Panc1 (cell line): ENCODE measurements at regions not wholly inside any gene's neighbourhood (a gene's known extent, or its start where the extent isn't known, plus 50 kb on each side); places are given as distances from the start of the nearest gene placed in this dataset.

Experiments
- ATAC-seq: fragments of 200-7000 bp; cut with Tn5 transposase; 2 replicates; pipeline ENCODE4 v1.9.1; 2020; ENCODE audit warnings: mild to moderate bottlenecking, moderate library complexity
- BruUV-seq: library from RNA; stranded (reverse); fragments of 400-500 nt; replicated peaks from 2 replicates; lab custom pipeline; 2021; lab: Mats Ljungman, UMichigan
- CTCF ChIA-PET: fragments of 300-600 bp; sonication (Branson Sonifier 250); formaldehyde crosslinking; loops from one replicate; lab custom pipeline; 2022; ENCODE audit warnings: antibody characterized with exemption; lab: Charles Lee
- POLR2A ChIA-PET: fragments of 300-600 bp; sonication (Branson Sonifier 250); formaldehyde crosslinking; loops from one replicate; lab custom pipeline; 2022; ENCODE audit warnings: antibody characterized with exemption; lab: Charles Lee
- DNase-seq: peaks from one replicate; pipeline ENCODE4 v3.0.0-alpha.2; 2010; ENCODE audit warnings: low read depth, low spot score
- H3K27ac ChIP-seq: 2 replicates; pipeline ENCODE4 v1.5.1; 2011; ENCODE audit warnings: mild to moderate bottlenecking, low read length, inconsistent platforms
- H3K27me3 ChIP-seq: fragments of 200-500 bp; sonication (Bioruptor generic); 2 replicates; pipeline ENCODE4 v1.6.0; 2014; ENCODE audit warnings: low read length, inconsistent platforms; ENCODE audit not compliant: control insufficient read depth, insufficient read depth
- H3K36me3 ChIP-seq: fragments of 200-500 bp; sonication (Bioruptor generic); 2 replicates; pipeline ENCODE4 v1.5.1; 2014; ENCODE audit warnings: inconsistent platforms, mild to moderate bottlenecking, low read length, moderate library complexity; ENCODE audit not compliant: control insufficient read depth, insufficient read depth
- H3K4me1 ChIP-seq: 2 replicates; pipeline ENCODE4 v1.5.1; 2011; ENCODE audit warnings: inconsistent platforms, mild to moderate bottlenecking, low read length, moderate library complexity; ENCODE audit not compliant: control insufficient read depth, insufficient read depth
- H3K4me3 ChIP-seq, 2 experiments: 2 replicates each; pipeline ENCODE4 v1.5.1; 2011 to 2012; ENCODE audit warnings: low read depth in 2 of 2, low read length in 2 of 2, mild to moderate bottlenecking in 2 of 2, inconsistent platforms in 1 of 2, moderate library complexity in 1 of 2
- H3K9me3 ChIP-seq: fragments of 200-500 bp; sonication (Bioruptor generic); 2 replicates; pipeline ENCODE4 v1.5.1; 2014; ENCODE audit warnings: low read depth, mild to moderate bottlenecking, inconsistent platforms, low read length, moderate library complexity; ENCODE audit not compliant: control insufficient read depth, insufficient read depth
- CTCF ChIP-seq: fragments of 450-650 bp; IDR thresholded peaks from 2 replicates; pipeline ENCODE4 v1.5.1; 2017; ENCODE audit warnings: mild to moderate bottlenecking
- POLR2AphosphoS5 ChIP-seq: IDR thresholded peaks from 2 replicates; pipeline ENCODE4 v1.6.1; 2012; ENCODE audit warnings: mild to moderate bottlenecking, low read depth, low read length, moderate library complexity
- REST ChIP-seq, 2 experiments: IDR thresholded peaks; 2 replicates each; pipeline ENCODE4 v1.6.1; 2011 to 2012; ENCODE audit warnings: low read depth in 2 of 2, control low read depth in 1 of 2, low read length in 1 of 2, mild to moderate bottlenecking in 1 of 2, moderate library complexity in 1 of 2; ENCODE audit not compliant: insufficient read depth in 1 of 2
- SIN3A ChIP-seq: IDR thresholded peaks from 2 replicates; pipeline ENCODE4 v1.6.1; 2012; ENCODE audit warnings: low read depth, mild to moderate bottlenecking, low read length, moderate library complexity, borderline replicate concordance; ENCODE audit not compliant: insufficient read depth
- TCF7L2 ChIP-seq: IDR thresholded peaks from 2 replicates; pipeline ENCODE4 v1.6.1; 2011; ENCODE audit warnings: mild to moderate bottlenecking, low read depth, low read length, inconsistent platforms
- in situ Hi-C: cut with HindIII; loops from 2 replicates; pipeline ENCODE4 v1.10.0; 2016; ENCODE audit warnings: low sequenced_read_pairs, low pct_unique_long_range_greater_than_20kb
- intact Hi-C: fragments of 100-400 bp; cut with micrococcal nuclease; formaldehyde crosslinking; loops from one replicate; pipeline ENCODE4 v1.10.0; 2022; ENCODE audit not compliant: unreplicated experiment

GRCh38 chr13:109644956-109645355 lies 141.4 kb downstream of the IRS2 start:
- ChIA-PET CTCF (no interaction called here), POLR2A (no interaction called here)
- no TSS peak for BruUV-seq
- DNase-seq = no peak
- no peak for ATAC-seq
- in situ Hi-C loops (no loop called here), intact Hi-C loops (no loop called here)
- no peak for TF ChIP-seq SIN3A
- TF ChIP-seq TCF7L2 = no peak
- TF ChIP-seq REST (IDR thresholded peaks at IDR 0.05; ENCODE audit: insufficient read depth in 1 of 2, low read depth in 2 of 2, low read length in 1 of 2) = no peak
- no peak for TF ChIP-seq POLR2AphosphoS5
- H3K4me1 ChIP-seq = no peaks in the 10 kb centered on the region
- no peaks in the 10 kb centered on the region for H3K27me3 ChIP-seq
- no peak overlapping the region for H3K4me3 ChIP-seq
- no peak overlapping the region for H3K27ac ChIP-seq
- H3K36me3 ChIP-seq = no peaks in the 10 kb centered on the region
- no peaks in the 10 kb centered on the region for H3K9me3 ChIP-seq

GRCh38 chr13:109644069-109644750 lies 142.2 kb downstream of the IRS2 start:
- Histone ChIP-seq H3K4me3 (no peak overlapping the region), H3K27me3 (no peaks in the 10 kb centered on the region), H3K27ac (no peak overlapping the region), H3K4me1 (no peaks in the 10 kb centered on the region), H3K36me3 (no peaks in the 10 kb centered on the region), H3K9me3 (no peaks in the 10 kb centered on the region)
- ChIA-PET CTCF (no interaction called here), POLR2A (no interaction called here)
- DNase-seq = no peak
- in situ Hi-C loops (no loop called here), intact Hi-C loops (no loop called here)
- TF ChIP-seq REST (IDR thresholded peaks at IDR 0.05; ENCODE audit: insufficient read depth in 1 of 2, low read depth in 2 of 2, low read length in 1 of 2) (no peak), TCF7L2 (no peak), POLR2AphosphoS5 (no peak), SIN3A (no peak), CTCF (no peak)
- no peak for ATAC-seq
- no TSS peak for BruUV-seq
